ENCODE measurements at regions not wholly inside any gene's neighbourhood (a gene's known extent, or its start where the extent isn't known, plus 50 kb on each side); places are given as distances from the start of the nearest gene placed in this dataset.

GRCh38 chr1:232250838-232251237, 379.1 kb downstream of the SIPA1L2 start:
- TF ChIP-seq REST (IDR thresholded peaks at IDR 0.05; ENCODE audit: insufficient read depth in 1 of 2, low read depth in 2 of 2, low read length in 1 of 2) (no peak), SIN3A (IDR thresholded peaks at IDR 0.05; ENCODE audit: borderline replicate concordance, insufficient read depth, low read depth, low read length) (no peak), POLR2AphosphoS5 (IDR thresholded peaks at IDR 0.05; ENCODE audit: low read depth, low read length) (no peak), TCF7L2 (IDR thresholded peaks at IDR 0.05; ENCODE audit: low read depth, low read length) (no peak), CTCF (IDR thresholded peaks at IDR 0.05) (no peak)
- in situ Hi-C loops (cut with HindIII; ENCODE audit: low pct_unique_long_range_greater_than_20kb, low sequenced_read_pairs) (no loop called here), intact Hi-C loops (cut with micrococcal nuclease; ENCODE audit: unreplicated experiment) (no loop called here)
- no peak overlapping the region for H3K4me3 ChIP-seq (ENCODE audit: low read depth in 2 of 2, low read length in 2 of 2)
- no peaks in the 10 kb centered on the region for H3K27me3 ChIP-seq (ENCODE audit: control insufficient read depth, insufficient read depth, low read length)
- DNase-seq (ENCODE audit: low read depth, low spot score) (no peak), ATAC-seq (no peak)
- no peaks in the 10 kb centered on the region for H3K36me3 ChIP-seq (ENCODE audit: control insufficient read depth, insufficient read depth, low read length)
- no peaks in the 10 kb centered on the region for H3K9me3 ChIP-seq (ENCODE audit: control insufficient read depth, insufficient read depth, low read depth, low read length)
- ChIA-PET POLR2A (no interaction called here), CTCF (no interaction called here)
- no TSS peak for BruUV-seq (replicated peaks)
- no peak overlapping the region for H3K27ac ChIP-seq (ENCODE audit: low read length)
- no peaks in the 10 kb centered on the region for H3K4me1 ChIP-seq (ENCODE audit: control insufficient read depth, insufficient read depth, low read length)

- no peak for TF ChIP-seq POLR2AphosphoS5 (IDR thresholded peaks at IDR 0.05; ENCODE audit: low read depth, low read length)
- TF ChIP-seq CTCF (IDR thresholded peaks at IDR 0.05): no peak
- no peak for TF ChIP-seq SIN3A (IDR thresholded peaks at IDR 0.05; ENCODE audit: borderline replicate concordance, insufficient read depth, low read depth, low read length)
- no peak for TF ChIP-seq REST (IDR thresholded peaks at IDR 0.05; ENCODE audit: insufficient read depth in 1 of 2, low read depth in 2 of 2, low read length in 1 of 2)
- no peak for TF ChIP-seq TCF7L2 (IDR thresholded peaks at IDR 0.05; ENCODE audit: low read depth, low read length)
- POLR2A ChIA-PET: no interaction called here
- intact Hi-C loops (cut with micrococcal nuclease; ENCODE audit: unreplicated experiment): no loop called here
Measured at GRCh38 chr1:232249861-232250777, 379.8 kb downstream of the SIPA1L2 start.

More at GRCh38 chr1:232249861-232250777, 379.8 kb downstream of the SIPA1L2 start:
- Histone ChIP-seq H3K36me3 (ENCODE audit: control insufficient read depth, insufficient read depth, low read length) (no peaks in the 10 kb centered on the region), H3K4me1 (ENCODE audit: control insufficient read depth, insufficient read depth, low read length) (no peaks in the 10 kb centered on the region), H3K27ac (ENCODE audit: low read length) (no peak overlapping the region), H3K27me3 (ENCODE audit: control insufficient read depth, insufficient read depth, low read length) (no peaks in the 10 kb centered on the region), H3K4me3 (ENCODE audit: low read depth in 2 of 2, low read length in 2 of 2) (no peak overlapping the region), H3K9me3 (ENCODE audit: control insufficient read depth, insufficient read depth, low read depth, low read length) (no peaks in the 10 kb centered on the region)
- ATAC-seq (no peak), DNase-seq (ENCODE audit: low read depth, low spot score) (no peak)
- in situ Hi-C loops (cut with HindIII; ENCODE audit: low pct_unique_long_range_greater_than_20kb, low sequenced_read_pairs): no loop called here
- CTCF ChIA-PET: no interaction called here
- BruUV-seq (replicated peaks): no TSS peak
